LNCAP (cell line): ENCODE measurements at regions not wholly inside any gene's neighbourhood (a gene's known extent, or its start where the extent isn't known, plus 50 kb on each side); places are given as distances from the start of the nearest gene placed in this dataset.

Source experiments
- CTCF ChIP-seq: fragments of 450-650 bp; IDR thresholded peaks from 2 replicates; pipeline ENCODE4 v1.5.1; 2017; ENCODE audit warnings: mild to moderate bottlenecking

- TF ChIP-seq CTCF = no peak
Measured at GRCh38 chr7:118011652-118012051, 138.4 kb upstream of the CTTNBP2 start.

- TF ChIP-seq CTCF = no peak
Measured at GRCh38 chr7:118013252-118014010, 140.2 kb upstream of the CTTNBP2 start.

- TF ChIP-seq CTCF = no peak
Measured at GRCh38 chr7:118022546-118022945, 149.3 kb upstream of the CTTNBP2 start.

- TF ChIP-seq CTCF = no peak
Measured at GRCh38 chr7:118026791-118027190, 153.6 kb upstream of the CTTNBP2 start.

- TF ChIP-seq CTCF = no peak
Measured at GRCh38 chr7:118028226-118028625, 155.0 kb upstream of the CTTNBP2 start.

GRCh38 chr7:118029826-118030422 is 154.0 kb upstream of the LSM8 start:
- no peak for TF ChIP-seq CTCF

- TF ChIP-seq CTCF = no peak
Measured at GRCh38 chr7:118033273-118033672, 150.7 kb upstream of the LSM8 start.
